CD4-positive, alpha-beta T cell treated with Interleukin-17A for 1 hour (primary cell): ENCODE measurements at regions not wholly inside any gene's neighbourhood (a gene's known extent, or its start where the extent isn't known, plus 50 kb on each side); places are given as distances from the start of the nearest gene placed in this dataset.

Experiments
- DNase-seq: peaks from one replicate; pipeline ENCODE4 v3.0.0-alpha.2; 2020

GRCh38 chr16:86377251-86378022 is 132.9 kb upstream of the FOXF1 start:
- DNase-seq: no peak

GRCh38 chr16:86378128-86378527 is 132.2 kb upstream of the FOXF1 start:
- DNase-seq: no peak

- DNase-seq: no peak
Observed at GRCh38 chr16:86378831-86379504, 131.4 kb upstream of the FOXF1 start.

GRCh38 chr16:86379505-86379846 is 130.9 kb upstream of the FOXF1 start:
- no peak for DNase-seq

GRCh38 chr16:86380030-86380429 is 130.3 kb upstream of the FOXF1 start:
- DNase-seq: no peak

GRCh38 chr16:86381491-86381890 is 128.8 kb upstream of the FOXF1 start:
- no peak for DNase-seq

- DNase-seq: no peak
Observed at GRCh38 chr16:86382067-86382773, 128.1 kb upstream of the FOXF1 start.

GRCh38 chr16:86382774-86383407 is 127.4 kb upstream of the FOXF1 start:
- DNase-seq: no peak

- DNase-seq: no peak
Observed at GRCh38 chr16:86383488-86384262, 126.7 kb upstream of the FOXF1 start.

GRCh38 chr16:86384263-86384649 is 126.1 kb upstream of the FOXF1 start:
- DNase-seq: no peak

- no peak for DNase-seq
Observed at GRCh38 chr16:86384980-86385379, 125.3 kb upstream of the FOXF1 start.

GRCh38 chr16:86387468-86388440 is 122.6 kb upstream of the FOXF1 start:
- DNase-seq: no peak

GRCh38 chr16:86388976-86389375 is 121.4 kb upstream of the FOXF1 start:
- DNase-seq: no peak

- no peak for DNase-seq
Observed at GRCh38 chr16:86389566-86390328, 120.6 kb upstream of the FOXF1 start.

- DNase-seq: no peak
Observed at GRCh38 chr16:86390335-86390734, 120.0 kb upstream of the FOXF1 start.

GRCh38 chr16:86391486-86391885 is 118.8 kb upstream of the FOXF1 start:
- DNase-seq: no peak

- no peak for DNase-seq
Observed at GRCh38 chr16:86391984-86392383, 118.3 kb upstream of the FOXF1 start.

GRCh38 chr16:86392436-86393152 is 117.7 kb upstream of the FOXF1 start:
- DNase-seq: no peak

- DNase-seq: no peak
Observed at GRCh38 chr16:86393907-86394626, 116.3 kb upstream of the FOXF1 start.
